Stimulated activated effector memory CD8-positive, alpha-beta T cell treated with anti-CD3 and anti-CD28 coated beads, Interleukin-12 subunit alpha, Interleukin-12 subunit beta, amount 100 ng/mL, for 72 hours (primary cell): ENCODE measurements at regions not wholly inside any gene's neighbourhood (a gene's known extent, or its start where the extent isn't known, plus 50 kb on each side); places are given as distances from the start of the nearest gene placed in this dataset.
"Not testable (repeated sequence)": the region's sequence is repeated elsewhere in the genome, so short reads cannot be mapped to it uniquely, and the experiment has no call there.

Experiments
- ATAC-seq: fragments of 150-1000 bp; cut with Tn5 transposase; 2 replicates; pipeline ENCODE4 v1.10.0; 2021
- DNase-seq, 2 donors: peaks; one replicate each; pipeline ENCODE4 v3.0.0; 2021 to 2022; ENCODE audit warnings: low spot score in 2 of 2
- H3K27ac Mint-ChIP-seq: one replicate; pipeline ENCODE4 v1.8.0; 2022; ENCODE audit warnings: mild to moderate bottlenecking, mixed read lengths
- H3K36me3 Mint-ChIP-seq: one replicate; pipeline ENCODE4 v1.8.0; 2022; ENCODE audit warnings: mild to moderate bottlenecking, mixed read lengths
- H3K4me1 Mint-ChIP-seq: one replicate; pipeline ENCODE4 v1.8.0; 2022; ENCODE audit warnings: mixed read lengths
- H3K4me3 Mint-ChIP-seq: one replicate; pipeline ENCODE4 v1.8.0; 2022; ENCODE audit warnings: mild to moderate bottlenecking, mixed read lengths
- H3K9me3 Mint-ChIP-seq: one replicate; pipeline ENCODE4 v1.8.0; 2022; ENCODE audit warnings: mixed read lengths

DNA sequence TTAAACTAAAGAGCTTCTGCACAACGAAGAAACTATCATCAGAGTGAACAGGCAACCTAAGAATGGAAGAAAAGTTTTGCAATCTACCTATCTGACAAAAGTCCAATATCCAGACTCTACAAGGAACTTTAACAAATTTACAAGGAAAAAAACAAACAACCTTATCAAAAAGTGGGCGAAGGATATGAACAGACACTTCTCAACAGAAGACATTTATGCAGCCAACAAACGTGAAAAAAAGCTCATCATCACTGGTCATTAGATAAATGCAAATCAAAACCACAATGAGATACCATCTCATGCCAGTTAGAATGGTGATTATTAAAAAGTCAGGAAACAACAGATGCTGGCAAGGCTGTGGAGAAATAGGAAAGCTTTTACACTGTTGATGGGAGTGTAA, 55.5 kb upstream of the XPO1 start:
- not testable (repeated sequence) for H3K4me3 Mint-ChIP-seq, H3K27ac Mint-ChIP-seq, H3K9me3 Mint-ChIP-seq, H3K4me1 Mint-ChIP-seq, H3K36me3 Mint-ChIP-seq, ATAC-seq, DNase-seq

DNA sequence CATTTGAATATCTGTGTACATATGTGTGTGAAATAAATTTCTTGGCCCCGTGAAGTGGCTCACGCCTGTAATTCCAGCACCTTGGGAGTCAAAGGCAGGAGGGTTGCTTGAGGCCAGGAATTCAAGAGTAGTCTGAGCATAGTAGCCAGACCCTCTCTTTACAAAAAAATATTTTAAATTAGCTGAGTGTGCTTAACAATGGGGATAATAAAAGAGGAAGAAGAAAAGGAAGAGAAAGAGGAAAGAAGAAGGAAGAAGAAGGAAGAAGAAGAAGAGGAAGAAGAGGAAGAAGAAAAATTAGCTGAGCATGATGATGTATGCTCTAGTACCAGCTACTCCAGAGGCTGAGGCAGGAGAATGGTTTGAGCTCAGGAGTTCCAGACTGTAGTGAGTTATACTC, 52.1 kb upstream of the XPO1 start:
- no peaks in the 10 kb centered on the region for H3K36me3 Mint-ChIP-seq
- no peaks in the 10 kb centered on the region for H3K4me1 Mint-ChIP-seq
- H3K27ac Mint-ChIP-seq: no peak overlapping the region
- DNase-seq (no peak), ATAC-seq (no peak)
- H3K9me3 Mint-ChIP-seq: no peaks in the 10 kb centered on the region
- H3K4me3 Mint-ChIP-seq: no peak overlapping the region

DNA sequence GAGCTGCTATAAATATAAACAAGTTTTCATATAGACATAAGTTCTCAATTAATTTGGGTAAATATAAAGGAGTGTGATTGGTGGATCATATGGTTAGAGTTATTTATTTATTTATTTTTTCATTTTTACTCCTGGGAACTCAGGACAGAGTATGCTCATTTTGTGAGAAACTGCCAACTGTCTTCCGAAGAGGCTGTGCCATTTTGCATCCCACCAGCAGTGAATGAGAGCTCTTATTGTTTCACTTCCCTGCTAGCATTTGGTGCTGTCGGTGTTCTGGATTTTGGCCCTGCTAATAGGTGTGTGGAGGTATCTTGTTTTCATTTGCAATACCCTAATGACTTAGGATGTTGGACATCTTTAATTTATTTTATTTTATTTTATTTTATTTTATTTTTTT, 50.4 kb upstream of the XPO1 start:
- Mint-ChIP-seq H3K4me3 (no peak overlapping the region), H3K27ac (no peak overlapping the region), H3K4me1 (no peaks in the 10 kb centered on the region), H3K9me3 (no peaks in the 10 kb centered on the region), H3K36me3 (no peaks in the 10 kb centered on the region)
- DNase-seq (no peak), ATAC-seq (no peak)
